HG03575 (cell line): ENCODE measurements at regions not wholly inside any gene's neighbourhood (a gene's known extent, or its start where the extent isn't known, plus 50 kb on each side); places are given as distances from the start of the nearest gene placed in this dataset.
"Not testable (repeated sequence)": the region's sequence is repeated elsewhere in the genome, so short reads cannot be mapped to it uniquely, and the experiment has no call there.

Experiments used
- ATAC-seq: cut with Tn5 transposase; IDR thresholded peaks from one replicate; pipeline ENCODE4 v1.9.1; 2021; ENCODE audit not compliant: unreplicated experiment, insufficient number of reproducible peaks, low FRiP score; ENCODE audit errors: extremely low read depth

DNA sequence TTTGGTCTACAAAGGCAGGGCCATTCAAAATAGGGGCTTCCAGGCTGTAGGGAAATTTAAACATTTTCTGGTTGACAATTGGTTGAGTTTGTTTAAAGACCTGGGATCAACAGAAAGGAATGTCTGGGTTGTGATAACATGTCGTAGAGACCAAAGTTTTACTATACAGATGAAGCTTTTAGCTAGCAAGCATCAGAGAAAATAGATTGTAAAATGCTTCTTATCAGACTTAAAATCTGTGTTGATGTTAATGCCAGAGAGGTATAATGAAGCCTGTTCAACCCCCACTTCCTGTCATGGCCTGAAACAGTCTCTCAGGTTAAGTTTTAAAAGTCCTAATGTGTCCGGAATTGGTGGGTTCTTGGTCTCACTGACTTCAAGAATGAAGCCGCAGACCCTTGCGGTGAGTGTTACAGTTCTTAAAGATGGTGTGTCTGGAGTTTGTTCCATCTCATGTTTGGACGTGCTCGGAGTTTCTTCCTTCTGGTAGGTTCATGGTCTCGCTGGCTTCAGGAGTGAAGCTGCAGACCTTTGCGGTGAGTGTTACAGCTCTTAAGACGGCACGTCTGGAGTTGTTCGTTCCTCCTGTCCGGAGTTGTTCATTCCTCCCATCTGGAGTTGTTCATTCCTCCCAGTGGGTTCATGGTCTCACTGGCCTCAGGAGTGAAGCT lies 86.5 kb upstream of the HMCN1 start:
- not testable (repeated sequence) for ATAC-seq

DNA sequence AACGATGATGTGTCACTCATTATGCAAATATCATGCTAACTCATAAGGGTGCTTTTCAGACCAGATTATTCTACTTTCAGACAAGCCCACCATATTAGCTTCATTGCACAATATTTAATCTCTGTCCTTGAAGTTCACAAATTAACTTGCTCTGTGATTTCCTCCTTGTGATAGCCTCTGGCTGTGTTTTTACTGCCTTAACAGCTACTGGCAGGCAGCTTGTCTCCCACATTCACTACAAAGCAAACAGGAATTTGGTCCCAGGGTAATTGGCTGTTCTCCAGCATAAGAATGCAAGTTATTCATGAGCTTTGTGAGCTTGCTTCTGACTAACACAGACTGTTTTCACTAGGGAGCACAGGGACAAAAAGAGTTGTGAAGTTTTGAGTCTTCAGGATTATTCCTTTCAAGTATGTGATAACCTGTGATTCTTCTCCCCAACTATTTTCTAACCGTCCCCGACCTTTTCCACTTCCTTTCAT lies 87.9 kb upstream of the HMCN1 start:
- ATAC-seq: no peak

DNA sequence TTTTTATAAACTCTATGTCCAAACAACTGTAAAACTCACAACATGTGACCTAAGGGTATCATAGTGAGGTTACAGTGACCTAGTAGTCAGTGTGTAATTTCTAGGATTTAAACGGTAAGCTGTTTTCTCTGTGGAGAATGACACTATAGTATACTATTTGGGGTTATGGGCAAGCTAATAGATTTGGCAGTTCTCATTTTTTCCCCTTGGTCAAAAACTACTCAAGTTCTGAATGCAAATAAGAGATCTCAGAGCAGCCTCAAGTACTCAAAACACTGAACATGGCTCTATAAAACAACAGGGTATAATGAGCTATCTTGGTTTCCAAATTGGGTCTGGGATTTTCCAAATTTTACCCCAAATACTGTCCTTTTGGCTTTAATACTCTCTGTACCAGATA lies 88.5 kb upstream of the HMCN1 start:
- no peak for ATAC-seq

DNA sequence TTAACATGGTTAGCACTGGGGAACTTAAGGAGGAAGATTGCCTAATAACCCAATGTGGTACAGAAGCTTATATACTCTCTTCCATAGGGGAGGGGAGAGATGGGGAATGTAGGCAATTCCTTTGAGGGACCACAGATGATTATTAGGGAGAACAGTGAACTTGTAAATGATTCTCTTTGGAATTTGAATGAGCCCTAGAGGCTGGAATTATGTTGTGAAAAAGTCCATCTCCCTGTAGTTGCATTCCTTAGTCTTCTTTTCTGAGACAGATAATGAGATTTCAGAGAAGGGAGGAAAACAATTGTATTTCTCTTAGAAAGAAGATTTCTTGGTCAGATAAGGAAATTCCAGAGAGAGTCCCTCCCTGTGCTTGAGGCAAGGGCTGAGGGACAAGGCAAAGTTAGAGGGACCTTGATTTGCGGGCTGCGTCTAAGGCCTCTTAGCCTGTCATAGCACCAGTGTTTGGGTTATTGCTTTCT lies 89.0 kb upstream of the HMCN1 start:
- no peak for ATAC-seq

DNA sequence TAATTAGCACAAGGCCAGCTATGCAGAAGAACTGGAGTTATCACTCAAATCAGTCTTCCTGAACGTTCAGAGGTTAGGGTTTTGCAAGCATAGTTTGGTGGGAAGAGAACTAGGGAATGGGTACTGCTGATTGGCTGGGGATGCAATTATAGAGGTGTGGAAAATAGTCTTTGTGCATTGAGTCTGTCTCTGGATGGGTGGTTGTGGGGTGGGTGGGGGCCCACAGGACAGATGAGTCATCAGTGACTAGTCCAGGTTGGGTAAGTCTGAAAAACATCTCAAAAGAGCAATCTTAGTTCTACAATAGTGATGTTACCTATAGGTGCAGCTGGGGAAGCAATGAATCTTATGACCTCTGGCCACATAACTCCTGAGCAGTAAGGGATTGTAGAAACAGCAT lies 89.7 kb upstream of the HMCN1 start:
- no peak for ATAC-seq

DNA sequence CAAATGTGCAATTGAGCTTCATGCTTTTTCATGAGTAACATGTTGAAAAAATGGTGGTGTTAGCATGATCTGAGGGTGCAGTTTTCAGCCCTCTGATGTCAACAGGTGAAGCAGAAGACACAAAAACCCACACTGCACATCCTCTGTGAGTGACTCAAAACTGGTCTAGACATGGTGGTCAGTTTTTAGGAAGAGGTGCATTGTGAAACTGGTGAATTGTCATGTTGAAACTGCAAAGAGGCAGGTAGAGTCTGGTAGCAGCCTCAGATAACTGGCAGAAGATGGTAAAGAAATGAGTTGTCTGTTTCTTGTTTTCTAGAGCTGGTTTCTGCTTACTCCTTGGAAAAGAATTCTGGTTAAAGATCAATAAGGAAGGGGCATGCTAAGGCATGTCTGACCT lies 97.3 kb upstream of the HMCN1 start:
- peak; percentile 100 for ATAC-seq

DNA sequence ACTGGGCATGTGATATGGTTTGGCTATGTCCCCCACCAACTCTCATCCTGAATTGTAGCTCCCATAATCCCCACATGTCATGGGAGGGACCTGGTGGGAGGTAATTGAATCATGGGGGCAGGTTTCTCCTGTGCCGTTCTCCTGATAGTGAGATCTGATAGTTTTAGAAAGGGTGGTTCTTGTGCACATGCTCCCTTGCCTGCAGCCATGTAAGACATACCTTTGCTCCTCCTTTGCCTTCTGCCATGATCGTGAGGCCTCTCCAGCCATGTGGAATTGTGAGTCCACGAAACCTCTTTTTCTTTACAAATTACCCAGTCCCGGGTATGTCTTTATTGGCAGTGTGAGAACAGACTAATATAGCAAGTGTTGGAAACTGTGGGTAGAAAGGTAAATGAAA lies 99.5 kb upstream of the HMCN1 start:
- ATAC-seq: no peak

DNA sequence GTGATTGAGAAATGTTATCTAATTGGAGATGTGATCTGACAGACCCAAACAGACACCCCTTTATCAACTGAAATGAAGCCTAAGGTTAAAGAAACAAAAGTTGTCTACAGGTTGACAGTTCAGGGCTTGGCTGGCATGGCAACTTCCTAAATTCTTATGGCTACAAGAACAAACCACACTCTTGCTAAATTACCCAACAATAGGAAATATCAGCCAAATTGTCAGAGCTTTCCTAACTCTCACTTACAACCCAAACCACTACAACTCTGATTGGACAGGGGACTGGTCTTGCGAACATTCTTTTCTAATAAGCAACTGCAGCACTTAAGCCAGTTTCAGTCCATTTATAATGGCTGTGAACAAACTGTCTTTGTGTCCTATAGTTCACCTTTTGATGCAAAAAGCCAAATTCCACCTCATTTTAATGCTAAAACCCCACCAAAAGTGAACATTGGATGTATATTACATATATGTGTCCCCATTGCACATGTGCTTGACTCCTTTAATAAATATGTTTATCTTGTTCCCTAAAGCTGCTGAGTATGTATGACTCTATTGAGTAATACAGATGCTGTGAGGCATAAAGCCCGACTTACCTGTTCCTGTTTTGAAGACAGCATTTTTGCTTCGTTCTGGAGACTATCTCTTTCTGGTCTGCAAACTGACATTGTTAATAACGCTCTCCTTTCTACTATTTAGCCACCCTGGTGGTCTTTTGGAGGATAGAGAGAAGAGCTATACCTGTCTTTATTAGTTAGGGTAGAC lies 101.3 kb upstream of the HMCN1 start:
- no peak for ATAC-seq

DNA sequence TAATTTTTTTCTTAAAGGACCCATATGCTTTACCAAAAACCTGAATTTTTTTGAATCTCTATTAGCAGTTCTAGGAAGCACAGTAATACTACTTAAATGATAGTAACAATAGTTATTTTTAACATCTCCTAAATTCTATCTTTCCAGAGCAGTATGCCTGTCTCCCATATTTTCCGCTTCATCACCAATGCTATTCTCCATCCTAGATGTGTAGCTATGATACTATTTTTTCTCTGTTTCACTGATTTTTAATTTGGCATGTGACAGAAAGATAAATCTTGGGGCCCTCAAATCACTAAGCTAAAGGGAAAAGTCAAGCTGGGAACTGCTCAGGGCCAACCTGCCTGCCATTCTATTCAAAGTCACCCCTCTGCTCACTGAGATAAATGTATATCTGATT lies 102.3 kb upstream of the HMCN1 start:
- ATAC-seq: no peak

DNA sequence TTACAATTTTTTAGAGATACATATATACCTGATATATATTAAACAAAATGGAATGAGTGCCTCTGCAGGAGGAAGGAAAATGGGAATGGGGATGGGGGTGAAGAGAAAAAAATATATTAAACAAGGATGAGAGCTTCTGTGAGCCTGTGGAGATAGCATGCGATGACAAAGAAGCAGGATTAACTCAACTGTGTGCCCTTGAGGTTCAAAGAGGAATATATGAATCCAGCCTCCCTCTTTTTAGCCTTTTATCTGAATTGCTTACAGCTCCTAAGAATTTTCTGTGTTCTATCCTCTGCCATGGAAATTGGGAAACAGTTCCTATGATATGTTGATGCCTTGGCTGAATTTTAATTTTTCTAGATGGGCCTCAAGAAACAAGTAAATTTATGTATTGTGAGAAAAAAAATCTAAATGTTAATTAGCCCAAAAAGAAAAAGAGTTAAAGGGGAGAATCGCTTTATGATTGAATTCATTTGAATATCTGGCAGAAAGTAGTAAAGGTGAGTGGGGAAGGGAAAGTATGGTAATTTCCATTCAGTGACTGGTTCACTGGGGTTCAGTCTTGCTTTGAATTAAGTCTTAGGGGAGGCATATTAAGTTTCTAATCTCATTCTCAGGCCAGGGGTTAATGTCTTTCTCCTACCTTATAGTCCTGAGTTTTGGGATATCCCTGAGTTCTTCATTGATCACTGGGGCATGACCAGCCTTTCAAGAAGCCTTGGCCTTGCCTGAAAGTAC lies 106.3 kb upstream of the HMCN1 start:
- no peak for ATAC-seq

DNA sequence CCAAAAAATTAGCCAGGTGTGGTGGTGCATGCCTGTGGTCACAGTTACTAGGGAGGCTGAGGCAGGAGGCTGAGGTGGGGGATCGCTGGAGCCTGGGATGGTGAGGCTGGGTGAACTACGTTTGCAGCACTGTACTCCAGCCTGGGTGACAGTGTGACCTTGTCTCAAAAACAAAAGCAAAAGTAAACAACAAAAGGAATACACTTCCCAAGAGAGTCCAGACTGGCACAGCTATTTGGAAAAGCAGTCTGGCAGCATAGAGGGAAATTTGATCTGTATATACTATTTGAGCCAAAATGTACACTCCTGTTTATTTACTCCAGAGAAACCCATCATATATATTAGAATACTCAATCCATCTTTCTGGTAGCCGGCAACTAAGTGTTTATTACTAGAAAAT lies 107.0 kb upstream of the HMCN1 start:
- no peak for ATAC-seq

DNA sequence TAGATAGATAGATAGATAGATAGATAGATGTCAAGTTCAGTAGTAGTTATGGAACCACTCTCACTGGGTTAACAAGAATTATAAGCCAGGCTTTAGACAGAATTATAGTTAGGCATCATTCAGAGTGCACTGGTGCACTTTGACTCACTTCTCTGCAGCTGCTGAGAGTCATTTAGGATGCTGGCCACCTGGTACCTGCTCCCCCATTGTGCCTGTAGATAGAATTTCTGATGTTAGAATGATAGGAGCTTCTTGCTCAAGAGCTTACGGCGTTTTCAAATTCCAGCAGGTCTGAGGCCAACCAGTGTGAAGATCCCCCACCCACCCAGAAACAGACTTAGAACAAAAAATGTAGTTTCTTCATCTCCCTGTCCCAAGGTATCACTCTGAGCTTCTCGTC lies 107.8 kb upstream of the HMCN1 start:
- no peak for ATAC-seq

DNA sequence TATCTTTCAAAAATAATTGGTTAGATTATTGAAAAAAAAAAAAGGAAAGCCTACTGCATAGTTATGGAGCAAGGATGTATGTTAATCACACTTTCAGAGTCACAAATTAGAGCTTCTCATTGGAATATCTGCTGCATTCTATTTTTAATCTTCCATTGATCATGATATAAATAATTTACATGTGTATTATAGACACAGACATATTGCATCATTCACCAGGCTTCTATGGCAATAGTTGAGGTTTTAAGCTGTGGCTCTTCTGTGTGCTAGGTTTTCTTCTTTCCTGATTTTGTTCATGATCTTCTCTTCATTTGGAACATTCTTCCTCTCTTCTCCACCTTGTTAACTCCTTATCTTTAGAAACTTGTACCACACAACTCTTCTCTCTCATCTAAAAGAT lies 123.2 kb upstream of the HMCN1 start:
- no peak for ATAC-seq

DNA sequence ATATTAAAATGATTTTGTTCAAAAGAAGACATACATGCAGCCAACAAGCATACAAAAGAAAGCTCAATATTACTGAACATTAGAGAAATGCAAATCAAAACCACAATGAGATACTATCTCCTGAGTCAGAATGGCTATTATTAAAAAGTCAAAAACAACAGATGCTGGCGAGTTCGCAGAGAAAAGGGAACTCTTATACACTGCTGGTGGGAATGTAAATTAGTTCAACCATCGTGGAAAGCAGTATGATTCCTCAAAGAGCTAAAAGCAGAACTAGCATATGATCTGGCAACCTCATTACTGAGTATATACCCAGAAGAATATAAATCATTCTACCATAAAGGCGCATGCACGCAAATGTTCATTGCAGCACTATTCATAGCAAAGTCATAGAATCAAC lies 126.0 kb upstream of the HMCN1 start:
- peak; percentile 55 for ATAC-seq

DNA sequence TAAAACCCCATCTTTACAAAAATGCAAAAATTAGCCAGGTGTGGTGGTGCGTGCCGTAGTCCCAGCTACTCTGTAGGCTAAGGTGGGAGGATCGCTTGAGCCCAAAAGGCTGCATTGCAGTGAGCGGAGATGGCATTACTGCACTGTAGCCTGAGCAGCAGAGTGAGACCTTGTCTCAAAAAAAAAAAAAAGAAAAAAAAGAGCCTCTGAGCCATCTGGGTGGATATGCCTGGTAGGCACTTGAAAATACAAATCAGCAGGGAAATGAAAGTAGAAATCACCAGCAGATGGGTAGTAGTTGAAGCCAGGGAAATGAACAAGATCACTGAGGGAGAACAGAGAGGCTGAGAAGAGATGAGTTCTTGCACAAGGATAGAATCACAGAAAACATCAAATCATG lies 131.0 kb upstream of the HMCN1 start:
- ATAC-seq: no peak

DNA sequence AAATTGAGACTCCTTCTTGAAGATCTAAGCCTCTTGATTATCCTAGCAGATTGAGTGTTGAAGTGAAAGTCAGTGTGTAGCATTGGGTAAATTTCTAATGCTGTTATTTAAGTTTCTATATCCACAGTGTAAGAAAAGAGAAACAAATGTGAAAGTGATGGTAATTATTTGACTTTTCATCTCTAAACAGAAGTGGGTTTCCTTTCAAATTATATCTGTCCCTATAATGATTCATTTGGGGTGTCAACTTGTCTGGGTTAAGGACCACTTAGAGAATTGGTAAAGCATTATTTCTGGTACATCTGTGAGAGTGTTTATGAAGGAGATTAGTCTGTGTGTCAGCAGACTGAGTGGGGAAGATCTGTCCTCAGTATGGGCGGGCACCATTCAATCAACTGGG lies 133.0 kb upstream of the HMCN1 start:
- no peak for ATAC-seq

DNA sequence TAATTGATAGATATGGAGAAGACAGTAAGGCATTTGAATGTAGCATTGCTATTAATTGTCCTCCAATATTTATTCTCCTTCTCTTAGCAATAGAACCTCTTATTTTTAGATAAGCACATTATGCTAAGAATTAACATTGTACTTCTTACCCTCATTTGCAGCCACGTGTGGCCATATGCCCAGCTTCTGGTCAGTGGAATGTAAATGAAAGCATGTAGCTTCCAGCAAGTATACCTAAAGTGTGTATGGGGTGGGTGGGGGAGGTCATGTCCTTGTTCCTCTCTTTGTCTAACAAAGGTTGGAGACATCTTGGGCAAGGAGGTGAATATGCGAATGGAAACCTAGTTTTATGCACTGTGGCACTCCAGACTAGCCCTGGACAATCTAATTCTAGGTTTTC lies 133.6 kb upstream of the HMCN1 start:
- no peak for ATAC-seq

DNA sequence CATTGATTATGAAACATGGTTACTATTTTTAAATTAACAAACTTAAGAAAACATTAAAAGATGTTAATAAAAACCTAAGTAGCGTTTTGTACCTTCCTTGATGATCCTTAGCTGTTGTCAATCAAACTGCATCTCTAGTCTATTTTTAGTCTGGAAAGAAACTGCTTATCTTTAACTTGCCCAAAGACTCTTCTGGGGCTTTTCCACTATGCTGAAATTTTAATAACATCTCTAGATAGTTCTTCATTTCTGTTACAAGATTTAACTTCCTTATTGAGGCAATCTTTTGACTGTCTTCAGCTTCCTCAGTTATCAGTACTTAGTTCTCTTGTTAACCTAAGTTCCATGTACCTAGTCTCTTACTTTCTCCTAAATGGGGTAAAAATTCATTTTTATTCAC lies 135.9 kb upstream of the HMCN1 start:
- ATAC-seq: no peak

DNA sequence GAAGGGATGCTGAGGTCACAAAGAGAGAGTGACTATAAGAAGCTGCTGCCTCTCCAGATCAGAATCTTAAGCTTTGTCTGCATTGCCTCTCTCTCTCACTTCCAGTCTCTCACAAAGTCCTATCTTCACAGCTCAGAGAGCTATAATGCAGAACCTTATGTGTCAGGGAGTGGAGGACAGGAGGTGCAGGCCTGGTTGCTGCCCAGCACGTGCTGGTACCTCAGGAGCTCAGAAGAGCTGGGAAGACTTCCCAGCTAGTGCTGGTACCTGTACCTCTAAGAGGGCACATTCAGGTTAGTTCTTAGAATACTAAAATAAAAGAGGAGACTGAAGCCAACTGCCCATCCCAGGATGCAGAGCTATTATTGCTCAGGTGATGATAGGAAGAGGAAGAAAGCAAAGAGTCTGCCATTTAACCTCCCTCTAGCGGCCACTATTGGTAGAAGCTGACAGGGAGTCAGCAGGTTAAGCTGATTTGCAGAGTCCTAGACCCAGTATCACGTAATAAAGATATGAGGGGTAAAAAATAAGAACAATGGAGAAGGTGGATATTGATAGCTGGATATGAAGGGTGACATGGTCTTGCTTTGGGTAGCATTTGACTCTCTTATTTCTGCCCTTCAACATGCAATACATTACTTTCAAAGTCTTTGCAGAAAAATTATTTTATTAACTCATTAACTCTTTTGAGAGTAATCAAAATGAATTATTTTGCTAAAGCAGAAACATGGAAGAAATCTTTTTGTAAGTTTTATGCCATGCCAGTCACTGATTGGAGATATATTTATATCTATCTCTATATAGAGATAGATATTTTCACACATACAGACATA lies 138.1 kb upstream of the HMCN1 start:
- peak; percentile 72 for ATAC-seq
